ENCODE measurements at regions not wholly inside any gene's neighbourhood (a gene's known extent, or its start where the extent isn't known, plus 50 kb on each side); places are given as distances from the start of the nearest gene placed in this dataset.

DNA sequence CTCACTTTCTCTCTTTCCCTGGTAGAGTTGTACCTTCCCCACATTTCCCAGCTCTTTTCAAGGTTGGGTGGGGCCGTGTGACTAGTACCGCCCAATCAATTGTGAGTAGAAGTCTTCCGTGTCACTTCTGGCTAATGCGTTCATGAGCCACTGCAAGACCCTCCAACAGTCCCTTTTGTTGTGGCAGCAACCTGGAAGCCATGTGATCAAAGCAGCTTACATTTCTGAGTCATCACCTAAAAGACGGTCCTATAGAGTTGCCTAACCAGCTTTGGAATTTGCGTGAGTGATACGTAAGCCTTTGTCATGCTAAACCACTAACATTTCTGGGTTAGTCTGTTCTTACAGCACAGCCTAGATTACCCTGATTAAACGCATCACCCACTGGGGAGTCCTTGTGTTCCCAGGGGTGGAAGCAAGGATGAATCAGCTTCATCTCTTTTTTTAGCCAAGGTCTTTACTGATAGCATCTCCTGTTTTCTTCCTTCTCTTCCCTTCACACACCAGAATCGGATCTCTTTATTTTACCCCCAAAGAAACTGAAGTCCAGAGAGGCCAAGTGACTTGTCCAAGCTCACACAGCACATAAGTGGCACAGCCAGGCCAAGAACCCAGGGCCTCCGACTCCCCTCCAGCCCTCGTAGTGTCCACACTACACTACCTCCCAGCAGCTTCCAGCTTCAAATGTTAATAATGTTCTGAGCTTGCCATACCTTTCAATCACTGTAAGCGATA lies 366.3 kb upstream of the XYLT1 start:
- TF ChIP-seq RAD21 (IDR thresholded peaks at IDR 0.05; ENCODE audit: low read depth) (no peak), YY1 (IDR thresholded peaks at IDR 0.05; ENCODE audit: low read depth) (no peak), REST (IDR thresholded peaks at IDR 0.05; ENCODE audit: low read depth) (no peak), TEAD4 (IDR thresholded peaks at IDR 0.05) (no peak), FOXM1 (IDR thresholded peaks at IDR 0.05; ENCODE audit: borderline replicate concordance, low read depth) (no peak), EP300 (IDR thresholded peaks at IDR 0.05; ENCODE audit: borderline replicate concordance) (no peak), CREB1 (IDR thresholded peaks at IDR 0.05; ENCODE audit: low read depth) (no peak), CEBPB (IDR thresholded peaks at IDR 0.05) (no peak), TAF1 (IDR thresholded peaks at IDR 0.05; ENCODE audit: low read depth) (no peak)
- TF ChIP-seq, protein P1, sequence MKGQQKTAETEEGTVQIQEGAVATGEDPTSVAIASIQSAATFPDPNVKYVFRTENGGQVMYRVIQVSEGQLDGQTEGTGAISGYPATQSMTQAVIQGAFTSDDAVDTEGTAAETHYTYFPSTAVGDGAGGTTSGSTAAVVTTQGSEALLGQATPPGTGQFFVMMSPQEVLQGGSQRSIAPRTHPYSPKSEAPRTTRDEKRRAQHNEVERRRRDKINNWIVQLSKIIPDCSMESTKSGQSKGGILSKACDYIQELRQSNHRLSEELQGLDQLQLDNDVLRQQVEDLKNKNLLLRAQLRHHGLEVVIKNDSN (IDR thresholded peaks at IDR 0.05): no peak

DNA sequence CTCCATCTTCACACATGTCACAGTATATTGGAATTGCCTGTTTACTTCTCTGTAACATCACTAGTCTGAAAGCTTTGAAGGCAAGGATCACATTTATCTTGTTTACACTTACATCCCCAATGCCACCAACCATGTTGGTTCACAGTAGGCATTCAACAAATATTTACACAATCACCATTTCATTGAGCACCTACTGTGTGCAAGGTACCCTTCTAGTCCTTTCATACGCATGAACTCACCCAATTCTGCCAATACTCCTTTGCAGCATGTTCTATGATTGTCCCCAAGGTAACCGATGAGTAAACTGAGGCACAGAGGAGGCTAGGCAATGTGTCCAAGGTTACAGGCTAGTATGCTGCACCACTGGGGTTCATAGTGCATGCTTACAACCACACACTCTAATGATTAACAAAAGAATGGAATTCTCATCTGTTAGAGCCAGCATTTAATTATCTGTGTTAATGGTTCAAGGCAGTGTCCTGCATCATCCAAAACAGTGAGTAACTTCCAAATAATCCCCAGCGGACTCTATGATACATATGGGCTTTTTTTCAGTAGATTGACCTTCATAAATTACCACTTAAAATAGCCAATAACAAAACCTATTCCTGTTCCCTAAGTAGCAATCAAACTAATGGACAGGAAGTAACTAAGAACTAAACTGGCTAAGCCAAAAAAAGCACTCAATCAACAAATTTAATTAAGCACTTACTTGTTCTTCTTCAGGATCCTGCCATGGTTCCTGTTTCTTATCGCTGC lies 364.5 kb upstream of the XYLT1 start:
- TF ChIP-seq CEBPB (IDR thresholded peaks at IDR 0.05) (no peak), EP300 (IDR thresholded peaks at IDR 0.05; ENCODE audit: borderline replicate concordance) (no peak), REST (IDR thresholded peaks at IDR 0.05; ENCODE audit: low read depth) (no peak), TEAD4 (IDR thresholded peaks at IDR 0.05) (no peak), ZBTB7A (IDR thresholded peaks at IDR 0.05; ENCODE audit: low read depth) (no peak), YY1 (IDR thresholded peaks at IDR 0.05; ENCODE audit: low read depth) (no peak), NFIC (IDR thresholded peaks at IDR 0.05) (no peak), TAF1 (IDR thresholded peaks at IDR 0.05; ENCODE audit: low read depth) (no peak), EGR1 (IDR thresholded peaks at IDR 0.05) (no peak), FOXM1 (IDR thresholded peaks at IDR 0.05; ENCODE audit: borderline replicate concordance, low read depth) (no peak), RAD21 (IDR thresholded peaks at IDR 0.05; ENCODE audit: low read depth) (no peak), CREB1 (IDR thresholded peaks at IDR 0.05; ENCODE audit: low read depth) (no peak), TCF12 (IDR thresholded peaks at IDR 0.05; ENCODE audit: low read depth) (no peak)
- TF ChIP-seq, protein P1 (IDR thresholded peaks at IDR 0.05): no peak
- TF ChIP-seq, protein P2, sequence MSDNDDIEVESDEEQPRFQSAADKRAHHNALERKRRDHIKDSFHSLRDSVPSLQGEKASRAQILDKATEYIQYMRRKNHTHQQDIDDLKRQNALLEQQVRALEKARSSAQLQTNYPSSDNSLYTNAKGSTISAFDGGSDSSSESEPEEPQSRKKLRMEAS (IDR thresholded peaks at IDR 0.05): no peak

GRCh38 chr16:17832738-17833137 lies 362.0 kb upstream of the XYLT1 start:
- no peak for TF ChIP-seq NFIC (IDR thresholded peaks at IDR 0.05)

DNA sequence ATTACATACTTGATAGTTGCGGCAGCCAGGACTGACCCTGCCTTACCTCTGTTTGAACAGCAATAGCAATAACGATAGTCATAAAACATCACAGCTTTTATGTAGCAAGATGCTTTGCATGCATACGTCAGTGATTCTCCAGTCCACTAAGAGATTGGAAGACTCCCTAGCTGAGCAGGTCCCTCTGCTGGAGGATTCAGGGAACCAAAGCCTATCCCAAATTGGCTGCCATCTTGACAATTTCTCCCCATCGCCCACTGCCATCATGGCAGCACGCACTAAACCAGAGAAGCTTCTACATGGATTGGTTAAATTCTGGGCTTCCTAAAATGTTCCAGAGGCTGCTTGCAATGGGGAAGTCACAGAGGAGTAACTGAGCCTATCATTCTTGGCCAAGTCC lies 360.6 kb upstream of the XYLT1 start:
- TF ChIP-seq REST (IDR thresholded peaks at IDR 0.05; ENCODE audit: low read depth): no peak
- TF ChIP-seq YY1 (IDR thresholded peaks at IDR 0.05; ENCODE audit: low read depth): no peak
- no peak for TF ChIP-seq RAD21 (IDR thresholded peaks at IDR 0.05; ENCODE audit: low read depth)
- no peak for TF ChIP-seq CREB1 (IDR thresholded peaks at IDR 0.05; ENCODE audit: low read depth)
- TF ChIP-seq, protein P2 (IDR thresholded peaks at IDR 0.05): no peak
- no peak for TF ChIP-seq EP300 (IDR thresholded peaks at IDR 0.05; ENCODE audit: borderline replicate concordance)
- TF ChIP-seq NFIC (IDR thresholded peaks at IDR 0.05): no peak
- no peak for TF ChIP-seq TAF1 (IDR thresholded peaks at IDR 0.05; ENCODE audit: low read depth)
- TF ChIP-seq, protein P1 (IDR thresholded peaks at IDR 0.05): no peak
- no peak for TF ChIP-seq FOXM1 (IDR thresholded peaks at IDR 0.05; ENCODE audit: borderline replicate concordance, low read depth)
- TF ChIP-seq EGR1 (IDR thresholded peaks at IDR 0.05): no peak
- TF ChIP-seq ZBTB7A (IDR thresholded peaks at IDR 0.05; ENCODE audit: low read depth): no peak
- TF ChIP-seq TCF12 (IDR thresholded peaks at IDR 0.05; ENCODE audit: low read depth): no peak
- TF ChIP-seq TEAD4 (IDR thresholded peaks at IDR 0.05): no peak
- no peak for TF ChIP-seq CEBPB (IDR thresholded peaks at IDR 0.05)

Data from Ishikawa (cell line).